ENCODE measurements at regions not wholly inside any gene's neighbourhood (a gene's known extent, or its start where the extent isn't known, plus 50 kb on each side); places are given as distances from the start of the nearest gene placed in this dataset.

DNA sequence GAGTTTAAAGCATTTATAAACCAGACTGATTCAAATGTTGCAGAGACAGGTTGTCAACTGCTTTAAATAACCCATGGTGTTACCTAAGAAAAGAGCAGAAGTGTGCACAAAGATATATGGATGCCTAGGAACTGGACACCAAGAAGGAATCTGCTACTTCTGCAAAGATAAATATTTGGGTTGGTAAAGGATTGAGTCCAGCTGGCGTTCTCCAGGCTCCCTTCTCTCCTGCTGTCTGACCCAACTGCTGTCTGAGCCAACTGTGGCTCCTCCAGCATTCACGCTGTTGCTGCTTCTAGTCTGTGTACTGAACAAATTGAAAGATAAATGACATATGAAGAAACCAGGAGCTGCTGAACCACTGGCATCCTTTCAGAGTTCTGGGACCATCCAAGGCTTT lies 1167.8 kb upstream of the PRKX start:
- no peak for TF ChIP-seq EZH2 (IDR thresholded peaks at IDR 0.05; ENCODE audit: insufficient read depth, low read length)
- TF ChIP-seq, protein P1, sequence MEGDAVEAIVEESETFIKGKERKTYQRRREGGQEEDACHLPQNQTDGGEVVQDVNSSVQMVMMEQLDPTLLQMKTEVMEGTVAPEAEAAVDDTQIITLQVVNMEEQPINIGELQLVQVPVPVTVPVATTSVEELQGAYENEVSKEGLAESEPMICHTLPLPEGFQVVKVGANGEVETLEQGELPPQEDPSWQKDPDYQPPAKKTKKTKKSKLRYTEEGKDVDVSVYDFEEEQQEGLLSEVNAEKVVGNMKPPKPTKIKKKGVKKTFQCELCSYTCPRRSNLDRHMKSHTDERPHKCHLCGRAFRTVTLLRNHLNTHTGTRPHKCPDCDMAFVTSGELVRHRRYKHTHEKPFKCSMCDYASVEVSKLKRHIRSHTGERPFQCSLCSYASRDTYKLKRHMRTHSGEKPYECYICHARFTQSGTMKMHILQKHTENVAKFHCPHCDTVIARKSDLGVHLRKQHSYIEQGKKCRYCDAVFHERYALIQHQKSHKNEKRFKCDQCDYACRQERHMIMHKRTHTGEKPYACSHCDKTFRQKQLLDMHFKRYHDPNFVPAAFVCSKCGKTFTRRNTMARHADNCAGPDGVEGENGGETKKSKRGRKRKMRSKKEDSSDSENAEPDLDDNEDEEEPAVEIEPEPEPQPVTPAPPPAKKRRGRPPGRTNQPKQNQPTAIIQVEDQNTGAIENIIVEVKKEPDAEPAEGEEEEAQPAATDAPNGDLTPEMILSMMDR (IDR thresholded peaks at IDR 0.05; ENCODE audit: insufficient read depth, low read depth, low read length) = no peak

Data from astrocyte (in vitro differentiated cells and primary cell).